Activated CD8-positive, alpha-beta memory T cell treated with anti-CD3 and anti-CD28 coated beads, Interleukin-2, amount 10 ng/mL, durations not matched to agents 7 days and 5 days (primary cell): ENCODE measurements at regions not wholly inside any gene's neighbourhood (a gene's known extent, or its start where the extent isn't known, plus 50 kb on each side); places are given as distances from the start of the nearest gene placed in this dataset.

Source experiments
- ATAC-seq: fragments of 150-1000 bp; cut with Tn5 transposase; one replicate; pipeline ENCODE4 v1.10.0; 2021; ENCODE audit warnings: moderate library complexity
- CTCF ChIA-PET: fragments of 350-600 bp; sonication (Branson Sonifier 250); formaldehyde crosslinking; loops from one replicate; lab custom pipeline; 2021; ENCODE audit warnings: antibody characterized with exemption; lab: Charles Lee
- DNase-seq: peaks from one replicate; pipeline ENCODE4 v3.0.0-alpha.2; 2020
- H3K27ac Mint-ChIP-seq: one replicate; pipeline ENCODE4 v1.8.0; 2021; ENCODE audit warnings: mild to moderate bottlenecking, mixed read lengths
- H3K27me3 Mint-ChIP-seq: one replicate; pipeline ENCODE4 v1.8.0; 2021; ENCODE audit warnings: mixed read lengths
- H3K36me3 Mint-ChIP-seq: one replicate; pipeline ENCODE4 v1.8.0; 2021; ENCODE audit warnings: mild to moderate bottlenecking, mixed read lengths
- H3K4me1 Mint-ChIP-seq: one replicate; pipeline ENCODE4 v1.8.0; 2021; ENCODE audit warnings: mixed read lengths
- H3K4me3 Mint-ChIP-seq: one replicate; pipeline ENCODE4 v1.8.0; 2021; ENCODE audit warnings: mild to moderate bottlenecking, moderate library complexity, mixed read lengths
- H3K9me3 Mint-ChIP-seq: one replicate; pipeline ENCODE4 v1.8.0; 2022; ENCODE audit warnings: low read depth, mixed read lengths

GRCh38 chr12:42786400-42787148 is 197.0 kb upstream of the PRICKLE1 start:
- Mint-ChIP-seq H3K27me3 (no peaks in the 10 kb centered on the region), H3K9me3 (no peaks in the 10 kb centered on the region), H3K36me3 (no peaks in the 10 kb centered on the region), H3K27ac (no peak overlapping the region), H3K4me1 (no peaks in the 10 kb centered on the region), H3K4me3 (no peak overlapping the region)
- ATAC-seq (no peak), DNase-seq (no peak)
- CTCF ChIA-PET: no interaction called here

GRCh38 chr12:42785944-42786343 is 196.4 kb upstream of the PRICKLE1 start:
- Mint-ChIP-seq H3K9me3 (no peaks in the 10 kb centered on the region), H3K4me3 (no peak overlapping the region), H3K4me1 (no peaks in the 10 kb centered on the region), H3K27ac (no peak overlapping the region), H3K36me3 (no peaks in the 10 kb centered on the region), H3K27me3 (no peaks in the 10 kb centered on the region)
- ATAC-seq (no peak), DNase-seq (no peak)
- CTCF ChIA-PET: no interaction called here

- DNase-seq (no peak), ATAC-seq (no peak)
- H3K27ac Mint-ChIP-seq: no peak overlapping the region
- H3K9me3 Mint-ChIP-seq: no peaks in the 10 kb centered on the region
- no peaks in the 10 kb centered on the region for H3K36me3 Mint-ChIP-seq
- H3K4me3 Mint-ChIP-seq: no peak overlapping the region
- CTCF ChIA-PET: no interaction called here
- H3K4me1 Mint-ChIP-seq: no peaks in the 10 kb centered on the region
- H3K27me3 Mint-ChIP-seq: no peaks in the 10 kb centered on the region
Measured at GRCh38 chr12:42780671-42781070, 191.1 kb upstream of the PRICKLE1 start.

GRCh38 chr12:42779186-42779859 is 189.8 kb upstream of the PRICKLE1 start:
- H3K4me3 Mint-ChIP-seq: no peak overlapping the region
- H3K36me3 Mint-ChIP-seq: no peaks in the 10 kb centered on the region
- no peak for ATAC-seq
- no peaks in the 10 kb centered on the region for H3K27me3 Mint-ChIP-seq
- H3K27ac Mint-ChIP-seq: no peak overlapping the region
- CTCF ChIA-PET: no interaction called here
- H3K9me3 Mint-ChIP-seq: no peaks in the 10 kb centered on the region
- no peaks in the 10 kb centered on the region for H3K4me1 Mint-ChIP-seq
- DNase-seq: no peak

- Mint-ChIP-seq H3K36me3 (no peaks in the 10 kb centered on the region), H3K27ac (no peak overlapping the region), H3K4me1 (no peaks in the 10 kb centered on the region), H3K4me3 (no peak overlapping the region), H3K27me3 (no peaks in the 10 kb centered on the region), H3K9me3 (no peaks in the 10 kb centered on the region)
- CTCF ChIA-PET: no interaction called here
- DNase-seq (no peak), ATAC-seq (no peak)
Measured at GRCh38 chr12:42776396-42776795, 186.8 kb upstream of the PRICKLE1 start.

- CTCF ChIA-PET: no interaction called here
- Mint-ChIP-seq H3K27me3 (no peaks in the 10 kb centered on the region), H3K4me1 (no peaks in the 10 kb centered on the region), H3K36me3 (no peaks in the 10 kb centered on the region), H3K4me3 (no peak overlapping the region), H3K27ac (no peak overlapping the region), H3K9me3 (no peaks in the 10 kb centered on the region)
- DNase-seq: no peak
- no peak for ATAC-seq
Measured at GRCh38 chr12:42774238-42774637, 184.7 kb upstream of the PRICKLE1 start.

GRCh38 chr12:42770261-42770660 is 180.7 kb upstream of the PRICKLE1 start:
- no peaks in the 10 kb centered on the region for H3K36me3 Mint-ChIP-seq
- no peak overlapping the region for H3K27ac Mint-ChIP-seq
- CTCF ChIA-PET: no interaction called here
- H3K27me3 Mint-ChIP-seq: no peaks in the 10 kb centered on the region
- ATAC-seq (no peak), DNase-seq (no peak)
- H3K9me3 Mint-ChIP-seq: no peaks in the 10 kb centered on the region
- H3K4me1 Mint-ChIP-seq: no peaks in the 10 kb centered on the region
- H3K4me3 Mint-ChIP-seq: no peak overlapping the region

GRCh38 chr12:42769455-42769854 is 179.9 kb upstream of the PRICKLE1 start:
- H3K27ac Mint-ChIP-seq: no peak overlapping the region
- H3K4me1 Mint-ChIP-seq: no peaks in the 10 kb centered on the region
- CTCF ChIA-PET: no interaction called here
- no peak for DNase-seq
- H3K36me3 Mint-ChIP-seq: no peaks in the 10 kb centered on the region
- ATAC-seq: no peak
- H3K9me3 Mint-ChIP-seq: no peaks in the 10 kb centered on the region
- H3K4me3 Mint-ChIP-seq: no peak overlapping the region
- H3K27me3 Mint-ChIP-seq: no peaks in the 10 kb centered on the region

GRCh38 chr12:42767998-42768397 is 178.5 kb upstream of the PRICKLE1 start:
- Mint-ChIP-seq H3K4me3 (no peak overlapping the region), H3K4me1 (no peaks in the 10 kb centered on the region), H3K27me3 (no peaks in the 10 kb centered on the region), H3K27ac (no peak overlapping the region), H3K9me3 (no peaks in the 10 kb centered on the region), H3K36me3 (no peaks in the 10 kb centered on the region)
- CTCF ChIA-PET: no interaction called here
- DNase-seq (no peak), ATAC-seq (no peak)

GRCh38 chr12:42767326-42767954 is 177.9 kb upstream of the PRICKLE1 start:
- Mint-ChIP-seq H3K9me3 (no peaks in the 10 kb centered on the region), H3K4me3 (no peak overlapping the region), H3K27me3 (no peaks in the 10 kb centered on the region), H3K36me3 (no peaks in the 10 kb centered on the region), H3K4me1 (no peaks in the 10 kb centered on the region), H3K27ac (no peak overlapping the region)
- ATAC-seq (no peak), DNase-seq (no peak)
- CTCF ChIA-PET: no interaction called here

GRCh38 chr12:42766754-42767153 is 177.2 kb upstream of the PRICKLE1 start:
- Mint-ChIP-seq H3K9me3 (no peaks in the 10 kb centered on the region), H3K27ac (no peak overlapping the region), H3K4me3 (no peak overlapping the region), H3K4me1 (no peaks in the 10 kb centered on the region), H3K36me3 (no peaks in the 10 kb centered on the region), H3K27me3 (no peaks in the 10 kb centered on the region)
- CTCF ChIA-PET: no interaction called here
- no peak for ATAC-seq
- no peak for DNase-seq

- no peaks in the 10 kb centered on the region for H3K36me3 Mint-ChIP-seq
- H3K27ac Mint-ChIP-seq: no peak overlapping the region
- H3K4me3 Mint-ChIP-seq: no peak overlapping the region
- H3K4me1 Mint-ChIP-seq: no peaks in the 10 kb centered on the region
- H3K9me3 Mint-ChIP-seq: no peaks in the 10 kb centered on the region
- ATAC-seq (no peak), DNase-seq (no peak)
- no peaks in the 10 kb centered on the region for H3K27me3 Mint-ChIP-seq
- CTCF ChIA-PET: no interaction called here
Measured at GRCh38 chr12:42766026-42766425, 176.5 kb upstream of the PRICKLE1 start.

GRCh38 chr12:42763682-42764081 is 174.1 kb upstream of the PRICKLE1 start:
- no peak overlapping the region for H3K4me3 Mint-ChIP-seq
- DNase-seq: no peak
- H3K36me3 Mint-ChIP-seq: no peaks in the 10 kb centered on the region
- no peak overlapping the region for H3K27ac Mint-ChIP-seq
- H3K9me3 Mint-ChIP-seq: no peaks in the 10 kb centered on the region
- H3K27me3 Mint-ChIP-seq: no peaks in the 10 kb centered on the region
- CTCF ChIA-PET: no interaction called here
- no peaks in the 10 kb centered on the region for H3K4me1 Mint-ChIP-seq
- no peak for ATAC-seq

GRCh38 chr12:42762395-42762925 is 172.9 kb upstream of the PRICKLE1 start:
- DNase-seq (no peak), ATAC-seq (no peak)
- H3K27ac Mint-ChIP-seq: no peak overlapping the region
- CTCF ChIA-PET: no interaction called here
- H3K4me1 Mint-ChIP-seq: no peaks in the 10 kb centered on the region
- H3K9me3 Mint-ChIP-seq: no peaks in the 10 kb centered on the region
- H3K36me3 Mint-ChIP-seq: no peaks in the 10 kb centered on the region
- no peak overlapping the region for H3K4me3 Mint-ChIP-seq
- H3K27me3 Mint-ChIP-seq: no peaks in the 10 kb centered on the region
